ENCODE measurements at regions not wholly inside any gene's neighbourhood (a gene's known extent, or its start where the extent isn't known, plus 50 kb on each side); places are given as distances from the start of the nearest gene placed in this dataset.

DNA sequence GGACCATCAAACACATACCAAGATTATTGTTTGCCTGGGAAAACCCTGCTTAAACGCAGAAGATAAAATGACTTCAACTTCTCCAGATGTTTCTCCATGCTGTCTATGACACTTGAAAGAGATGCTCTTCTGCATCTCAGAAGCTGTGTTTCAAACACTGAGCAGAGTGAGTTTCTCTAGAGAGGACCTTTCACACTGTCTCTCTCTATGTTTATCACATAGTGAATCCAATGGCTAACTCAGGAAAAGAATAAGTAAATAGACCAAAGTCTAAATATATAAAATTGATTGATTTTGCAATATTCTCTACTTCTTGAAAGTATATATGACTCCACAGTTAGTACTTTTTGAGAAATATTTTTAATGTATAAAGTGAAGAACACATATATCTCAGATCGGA is 325.6 kb upstream of the USP15 start:
- no peak for DNase-seq
- H3K4me1 ChIP-seq = no peaks in the 10 kb centered on the region
- 75% methylated on average over 2 of the region's 2 CpGs for WGBS (ENCODE audit: insufficient coverage, low coverage, low lambda C conversion rate, missing lambda C conversion rate)

DNA sequence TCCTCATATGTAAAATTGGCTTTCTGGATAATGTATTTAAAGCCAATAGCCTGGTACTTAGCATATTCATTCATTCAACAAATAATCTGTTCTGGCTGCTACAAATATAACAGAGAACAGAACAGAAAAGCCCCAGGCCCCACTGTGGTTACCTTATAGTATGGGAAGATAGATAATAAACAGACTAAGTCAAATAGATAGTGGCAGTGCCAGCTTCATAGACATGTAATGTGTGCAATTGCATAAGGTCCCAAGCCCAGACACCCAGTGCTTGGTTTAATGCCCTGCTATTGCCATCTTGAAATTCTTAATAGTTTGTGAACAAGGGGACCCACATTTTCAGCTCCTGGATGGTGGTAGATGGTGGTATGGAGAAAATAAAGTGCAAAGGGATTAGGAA is 320.2 kb upstream of the USP15 start:
- H3K4me1 ChIP-seq = no peaks in the 10 kb centered on the region

More for the DNA sequence above, 325.6 kb upstream of the USP15 start:
- intact Hi-C loops (cut with DNase I) = no loop called here
- no peaks in the 10 kb centered on the region for H3K9me3 ChIP-seq
- H3K36me3 ChIP-seq = no peaks in the 10 kb centered on the region
- no peaks in the 10 kb centered on the region for H3K27me3 ChIP-seq
- ATAC-seq = peak in 2 of 4 donors; percentile 52 to 59
- no peak for TF ChIP-seq POLR2A (IDR thresholded peaks at IDR 0.05)
- TF ChIP-seq, protein P1, sequence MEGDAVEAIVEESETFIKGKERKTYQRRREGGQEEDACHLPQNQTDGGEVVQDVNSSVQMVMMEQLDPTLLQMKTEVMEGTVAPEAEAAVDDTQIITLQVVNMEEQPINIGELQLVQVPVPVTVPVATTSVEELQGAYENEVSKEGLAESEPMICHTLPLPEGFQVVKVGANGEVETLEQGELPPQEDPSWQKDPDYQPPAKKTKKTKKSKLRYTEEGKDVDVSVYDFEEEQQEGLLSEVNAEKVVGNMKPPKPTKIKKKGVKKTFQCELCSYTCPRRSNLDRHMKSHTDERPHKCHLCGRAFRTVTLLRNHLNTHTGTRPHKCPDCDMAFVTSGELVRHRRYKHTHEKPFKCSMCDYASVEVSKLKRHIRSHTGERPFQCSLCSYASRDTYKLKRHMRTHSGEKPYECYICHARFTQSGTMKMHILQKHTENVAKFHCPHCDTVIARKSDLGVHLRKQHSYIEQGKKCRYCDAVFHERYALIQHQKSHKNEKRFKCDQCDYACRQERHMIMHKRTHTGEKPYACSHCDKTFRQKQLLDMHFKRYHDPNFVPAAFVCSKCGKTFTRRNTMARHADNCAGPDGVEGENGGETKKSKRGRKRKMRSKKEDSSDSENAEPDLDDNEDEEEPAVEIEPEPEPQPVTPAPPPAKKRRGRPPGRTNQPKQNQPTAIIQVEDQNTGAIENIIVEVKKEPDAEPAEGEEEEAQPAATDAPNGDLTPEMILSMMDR (IDR thresholded peaks at IDR 0.05) = no peak
- no peak overlapping the region for H3K4me3 ChIP-seq
- H3K27ac ChIP-seq = no peak overlapping the region

DNA sequence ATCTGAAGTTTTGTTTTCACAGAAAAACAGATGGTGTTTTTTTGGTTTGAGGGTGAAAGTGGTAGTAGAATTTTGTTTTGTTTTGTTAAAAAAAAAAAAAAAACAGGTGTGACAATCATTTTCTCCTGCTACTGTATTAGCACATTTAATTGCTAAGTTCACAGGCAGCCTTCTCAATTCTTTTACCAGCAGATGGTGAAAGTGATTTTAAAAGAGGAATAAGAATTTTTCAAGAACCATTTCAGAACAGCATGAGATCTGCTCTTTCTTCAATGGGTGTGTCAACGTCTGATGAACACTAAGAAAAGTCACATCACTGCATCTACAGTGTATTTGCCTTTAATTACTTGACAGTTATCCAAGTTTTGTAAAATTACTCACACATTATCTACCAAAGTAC is 303.7 kb upstream of the USP15 start:
- Histone ChIP-seq H3K27ac (no peak overlapping the region), H3K9me3 (no peaks in the 10 kb centered on the region), H3K36me3 (no peaks in the 10 kb centered on the region), H3K27me3 (no peaks in the 10 kb centered on the region), H3K4me1 (no peaks in the 10 kb centered on the region), H3K4me3 (no peak overlapping the region)
- intact Hi-C loops (cut with DNase I) = no loop called here
- ATAC-seq = no peak
- no peak for DNase-seq
- WGBS (ENCODE audit: insufficient coverage, low coverage, low lambda C conversion rate, missing lambda C conversion rate) = 5% methylated on average over 1 of the region's 1 CpG
- TF ChIP-seq, protein P1 (IDR thresholded peaks at IDR 0.05) = no peak
- TF ChIP-seq POLR2A (IDR thresholded peaks at IDR 0.05) = no peak

More for the DNA sequence above, 320.2 kb upstream of the USP15 start:
- ATAC-seq (no peak), DNase-seq (no peak)
- no peak overlapping the region for H3K27ac ChIP-seq
- no peak overlapping the region for H3K4me3 ChIP-seq
- H3K27me3 ChIP-seq = no peaks in the 10 kb centered on the region
- TF ChIP-seq, protein P1 (IDR thresholded peaks at IDR 0.05) = no peak
- TF ChIP-seq POLR2A (IDR thresholded peaks at IDR 0.05) = no peak
- intact Hi-C loops (cut with DNase I) = no loop called here
- no peaks in the 10 kb centered on the region for H3K36me3 ChIP-seq
- H3K9me3 ChIP-seq = no peaks in the 10 kb centered on the region

DNA sequence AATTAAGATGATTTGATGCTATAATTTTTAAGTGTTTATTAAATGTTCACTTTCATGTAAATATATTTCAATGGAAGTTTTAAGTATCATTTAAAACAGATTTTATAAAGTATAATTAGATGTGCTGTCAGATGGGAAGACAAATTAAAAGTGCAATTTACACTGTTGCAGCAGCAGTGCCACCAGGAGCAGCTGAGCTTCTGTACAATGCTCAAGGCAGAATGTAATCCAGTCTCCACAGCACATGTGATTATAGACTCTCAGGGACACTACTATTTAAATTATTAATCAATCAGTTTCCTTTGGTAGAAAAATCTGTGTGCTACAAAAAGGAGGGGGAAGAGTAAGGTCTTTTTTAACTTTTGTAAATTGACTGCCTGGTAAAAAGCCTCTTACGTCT is 285.7 kb upstream of the USP15 start:
- H3K9me3 ChIP-seq = no peaks in the 10 kb centered on the region
- H3K27me3 ChIP-seq = no peaks in the 10 kb centered on the region
- no peak for DNase-seq
- H3K27ac ChIP-seq = no peak overlapping the region
- ATAC-seq = no peak
- H3K36me3 ChIP-seq = no peaks in the 10 kb centered on the region
- no peak for TF ChIP-seq POLR2A (IDR thresholded peaks at IDR 0.05)
- TF ChIP-seq, protein P1 (IDR thresholded peaks at IDR 0.05) = no peak
- 73% methylated on average over 1 of the region's 1 CpG for WGBS (ENCODE audit: insufficient coverage, low coverage, low lambda C conversion rate, missing lambda C conversion rate)
- H3K4me3 ChIP-seq = no peak overlapping the region
- intact Hi-C loops (cut with DNase I) = no loop called here
- H3K4me1 ChIP-seq = no peaks in the 10 kb centered on the region

DNA sequence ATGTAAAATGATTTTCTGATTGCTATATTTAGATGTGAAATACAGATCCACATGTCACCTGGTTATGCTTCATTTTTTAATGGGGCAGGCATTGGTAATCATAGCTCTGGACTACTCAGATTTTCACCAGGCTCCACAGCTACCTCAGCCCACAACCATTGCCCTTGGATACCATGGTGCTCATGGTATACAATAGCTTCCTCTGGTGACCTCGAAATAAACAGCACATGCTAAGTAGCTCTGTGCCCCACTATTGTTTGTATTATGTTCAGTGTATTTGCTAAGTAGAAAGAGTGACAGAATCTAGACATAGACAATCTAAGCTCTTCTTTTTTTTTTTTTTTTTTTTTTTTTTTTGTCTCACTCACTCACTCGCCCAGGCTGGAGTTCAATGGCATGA is 274.4 kb upstream of the USP15 start:
- Histone ChIP-seq H3K36me3 (no peaks in the 10 kb centered on the region), H3K27me3 (no peaks in the 10 kb centered on the region), H3K9me3 (no peaks in the 10 kb centered on the region), H3K4me1 (no peaks in the 10 kb centered on the region), H3K27ac (no peak overlapping the region), H3K4me3 (no peak overlapping the region)
- intact Hi-C loops (cut with DNase I) = no loop called here
- ATAC-seq = no peak
- 40% methylated on average over 2 of the region's 2 CpGs for WGBS (ENCODE audit: insufficient coverage, low coverage, low lambda C conversion rate, missing lambda C conversion rate)
- TF ChIP-seq, protein P1 (IDR thresholded peaks at IDR 0.05) = no peak
- no peak for TF ChIP-seq POLR2A (IDR thresholded peaks at IDR 0.05)
- DNase-seq = no peak

Data from right lobe of liver (tissue), 6 donors.